ENCODE measurements at regions not wholly inside any gene's neighbourhood (a gene's known extent, or its start where the extent isn't known, plus 50 kb on each side); places are given as distances from the start of the nearest gene placed in this dataset.

GRCh38 chr10:118953598-118954393 is 75.7 kb upstream of the NANOS1 start:
- TF ChIP-seq CTCF (IDR thresholded peaks at IDR 0.05; ENCODE audit: extremely low read depth, missing control alignments) = no peak

DNA sequence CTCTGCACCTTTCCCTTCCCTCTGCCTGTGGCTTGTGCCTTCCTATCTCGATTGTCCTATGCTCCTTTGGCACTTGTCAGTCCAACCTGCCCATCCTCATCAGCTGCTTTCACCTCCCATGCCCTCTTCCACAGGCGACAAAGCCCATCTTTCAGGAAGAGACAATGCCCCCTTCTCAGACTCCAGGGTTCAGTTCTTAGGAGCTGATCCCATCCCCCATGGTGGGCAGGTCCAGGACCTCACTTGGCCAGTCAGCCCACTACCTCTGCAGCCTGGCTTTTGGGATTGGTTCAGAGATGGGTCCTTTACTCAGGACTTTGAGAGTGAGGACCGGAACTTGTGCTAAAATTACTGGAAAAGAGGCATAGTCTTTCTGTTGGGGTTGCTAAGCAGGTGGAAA is 74.0 kb upstream of the NANOS1 start:
- no peak for TF ChIP-seq CTCF (IDR thresholded peaks at IDR 0.05; ENCODE audit: extremely low read depth, missing control alignments)
- DNase-seq (ENCODE audit: low spot score) = no peak

More at GRCh38 chr10:118953598-118954393, 75.7 kb upstream of the NANOS1 start:
- no peak for DNase-seq (ENCODE audit: low spot score)

DNA sequence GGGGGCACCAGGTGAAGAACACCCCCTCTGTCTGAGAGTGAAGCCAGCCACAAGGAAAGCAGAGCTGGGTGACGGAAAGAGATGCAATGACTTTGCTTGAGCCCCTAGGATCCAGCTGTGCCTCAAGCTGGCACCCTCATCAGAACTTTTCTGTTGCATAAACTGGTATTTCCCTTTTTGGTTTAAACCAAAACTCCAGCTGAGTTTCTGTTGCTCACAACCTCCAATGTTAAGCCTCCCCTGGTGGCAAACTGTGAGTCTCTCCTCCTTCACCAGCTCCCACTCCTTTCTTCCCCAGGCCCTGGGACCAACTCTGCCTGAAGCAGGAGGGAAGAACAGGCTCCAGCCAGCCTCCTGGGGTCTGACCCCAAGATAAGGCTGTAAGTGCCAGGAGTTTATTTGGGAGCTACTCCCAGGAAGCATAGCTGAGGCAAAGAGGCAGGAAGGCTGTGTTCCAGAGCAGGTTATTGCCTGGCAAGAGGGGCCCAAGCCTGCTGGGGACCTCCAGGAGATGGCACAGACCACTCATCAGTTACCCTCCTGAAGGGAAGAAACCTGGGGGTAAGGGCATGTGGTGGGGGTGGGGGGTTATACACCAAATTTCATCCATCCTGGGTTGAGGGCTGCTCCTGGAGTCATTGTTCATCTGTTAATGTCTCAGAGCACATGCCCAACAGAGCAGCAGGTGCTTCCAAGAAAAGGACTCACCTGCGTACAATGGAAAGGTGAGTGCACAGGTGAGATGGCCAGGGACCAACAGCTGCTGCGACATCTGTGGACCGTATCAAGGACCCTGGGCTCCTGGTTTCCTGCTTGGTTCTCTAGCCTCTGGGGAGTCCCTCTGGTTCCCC is 73.3 kb upstream of the NANOS1 start:
- no peak for DNase-seq (ENCODE audit: low spot score)
- no peak for TF ChIP-seq CTCF (IDR thresholded peaks at IDR 0.05; ENCODE audit: extremely low read depth, missing control alignments)

- DNase-seq (ENCODE audit: low spot score) = no peak
- TF ChIP-seq CTCF (IDR thresholded peaks at IDR 0.05; ENCODE audit: extremely low read depth, missing control alignments) = no peak
Observed at GRCh38 chr10:118956802-118957442, 72.6 kb upstream of the NANOS1 start.

DNA sequence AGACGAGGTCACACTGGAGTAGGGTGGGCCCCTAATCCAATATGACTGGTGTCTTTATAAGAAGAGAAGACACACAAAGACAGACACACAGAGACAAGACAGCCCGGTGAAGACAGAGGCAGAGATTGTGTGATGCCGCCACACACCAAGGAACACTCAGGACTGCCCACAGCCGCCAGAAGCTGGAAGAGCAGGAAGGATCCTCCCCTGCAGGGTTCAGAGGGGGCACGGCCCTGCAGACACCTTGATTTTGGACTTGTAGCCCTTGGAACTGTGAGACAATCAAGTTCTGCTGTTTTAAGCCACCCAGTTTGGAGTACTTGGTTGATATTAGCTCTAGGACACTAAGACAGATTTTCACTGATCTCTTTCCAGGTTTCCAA is 72.1 kb upstream of the NANOS1 start:
- no peak for DNase-seq (ENCODE audit: low spot score)

GRCh38 chr10:118957966-118958365 is 71.5 kb upstream of the NANOS1 start:
- DNase-seq (ENCODE audit: low spot score) = no peak
- TF ChIP-seq CTCF (IDR thresholded peaks at IDR 0.05; ENCODE audit: extremely low read depth, missing control alignments) = no peak

More for the DNA sequence above, 72.1 kb upstream of the NANOS1 start:
- no peak for TF ChIP-seq CTCF (IDR thresholded peaks at IDR 0.05; ENCODE audit: extremely low read depth, missing control alignments)

DNA sequence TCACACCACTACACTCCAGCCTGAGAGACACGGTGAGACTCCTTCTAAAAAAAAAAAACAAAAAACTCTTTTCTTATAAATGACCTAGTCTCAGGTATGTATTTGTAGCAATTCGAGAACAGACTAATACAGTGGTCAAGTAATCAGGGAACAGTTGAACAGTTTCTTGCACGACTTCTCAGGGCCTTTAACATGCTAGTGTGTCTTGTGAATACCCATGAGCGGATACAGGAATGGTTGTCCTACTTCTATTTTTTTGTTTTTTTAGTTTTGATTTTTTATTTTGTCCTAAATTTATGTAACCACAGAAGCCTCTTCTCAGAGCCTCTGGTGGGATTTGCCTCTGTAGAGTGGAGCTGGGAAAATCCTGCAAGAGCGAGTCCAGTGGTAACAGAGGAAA is 71.0 kb upstream of the NANOS1 start:
- TF ChIP-seq CTCF (IDR thresholded peaks at IDR 0.05; ENCODE audit: extremely low read depth, missing control alignments) = no peak
- DNase-seq (ENCODE audit: low spot score) = no peak

Data from GM20000 (cell line).